ENCODE measurements at regions not wholly inside any gene's neighbourhood (a gene's known extent, or its start where the extent isn't known, plus 50 kb on each side); places are given as distances from the start of the nearest gene placed in this dataset.

- TF ChIP-seq FOXM1 (IDR thresholded peaks at IDR 0.05; ENCODE audit: low read depth) (no peak), FOXM1 (CRISPR knock-in tag; IDR thresholded peaks at IDR 0.05; ENCODE audit: low read depth) (no peak), RAD21 (CRISPR knock-in tag; conservative IDR thresholded peaks at IDR 0.05 in 1 of 2, IDR thresholded peaks at IDR 0.05 in 1 of 2) (peak; percentile 36 to 59; a peak in 3 of 4 replicates)
Measured at GRCh38 chr3:66822186-66823008, 175.7 kb upstream of the KBTBD8 start (continued).

DNA sequence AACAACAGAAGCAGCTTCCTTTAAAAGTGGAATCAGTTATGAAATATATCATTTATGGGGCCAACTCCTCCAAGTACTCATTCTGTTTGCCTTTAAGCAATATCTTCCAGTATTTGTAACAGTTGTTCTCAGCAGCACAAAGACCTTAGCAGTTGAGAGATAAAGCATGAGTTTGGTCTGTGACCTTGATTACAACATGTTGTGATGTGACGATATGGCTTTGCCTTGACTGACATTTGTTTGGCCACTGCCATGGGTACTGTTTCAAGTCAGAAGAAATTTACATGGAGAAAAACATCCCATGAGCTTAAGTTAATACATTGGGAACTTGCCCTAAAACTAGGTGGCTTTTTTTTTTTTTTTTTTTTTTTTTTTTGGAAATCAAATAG lies 175.1 kb upstream of the KBTBD8 start:
- H3K27ac ChIP-seq (ENCODE audit: extremely low read depth, low read depth, low read length) = no peak overlapping the region
- TF ChIP-seq CBFA2T2 (conservative IDR thresholded peaks at IDR 0.05) (no peak), TFAP4 (CRISPR knock-in tag; IDR thresholded peaks at IDR 0.05; ENCODE audit: borderline replicate concordance) (no peak), PYGO2 (tag; IDR thresholded peaks at IDR 0.05) (no peak), ZNF384 (IDR thresholded peaks at IDR 0.05; ENCODE audit: low read depth, low read length) (no peak), TAF9B (IDR thresholded peaks at IDR 0.05; ENCODE audit: partially characterized antibody) (no peak), ZFP1 (CRISPR knock-in tag; IDR thresholded peaks at IDR 0.05) (no peak), MBD1 (CRISPR knock-in tag; IDR thresholded peaks at IDR 0.05) (no peak), NKRF (IDR thresholded peaks at IDR 0.05; ENCODE audit: borderline replicate concordance) (no peak), SMAD3 (CRISPR knock-in tag; conservative IDR thresholded peaks at IDR 0.05) (no peak)
- TF ChIP-seq, protein P1, sequence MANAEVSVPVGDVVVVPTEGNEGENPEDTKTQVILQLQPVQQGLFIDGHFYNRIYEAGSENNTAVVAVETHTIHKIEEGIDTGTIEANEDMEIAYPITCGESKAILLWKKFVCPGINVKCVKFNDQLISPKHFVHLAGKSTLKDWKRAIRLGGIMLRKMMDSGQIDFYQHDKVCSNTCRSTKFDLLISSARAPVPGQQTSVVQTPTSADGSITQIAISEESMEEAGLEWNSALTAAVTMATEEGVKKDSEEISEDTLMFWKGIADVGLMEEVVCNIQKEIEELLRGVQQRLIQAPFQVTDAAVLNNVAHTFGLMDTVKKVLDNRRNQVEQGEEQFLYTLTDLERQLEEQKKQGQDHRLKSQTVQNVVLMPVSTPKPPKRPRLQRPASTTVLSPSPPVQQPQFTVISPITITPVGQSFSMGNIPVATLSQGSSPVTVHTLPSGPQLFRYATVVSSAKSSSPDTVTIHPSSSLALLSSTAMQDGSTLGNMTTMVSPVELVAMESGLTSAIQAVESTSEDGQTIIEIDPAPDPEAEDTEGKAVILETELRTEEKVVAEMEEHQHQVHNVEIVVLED (CRISPR knock-in tag; IDR thresholded peaks at IDR 0.05) = no peak

More for the DNA sequence above, 175.1 kb upstream of the KBTBD8 start:
- H3K4me1 ChIP-seq (replicated peaks in 1 of 2; ENCODE audit: control insufficient read depth in 2 of 2, insufficient read depth in 2 of 2, low read length in 2 of 2) = no peaks in the 10 kb centered on the region
- H3K79me2 ChIP-seq (ENCODE audit: control insufficient read depth, insufficient read depth, low read length) = no peaks in the 10 kb centered on the region
- H2AFZ ChIP-seq (ENCODE audit: low read depth, low read length) = no peak overlapping the region
- H3K9ac ChIP-seq (ENCODE audit: insufficient read depth in 1 of 2, low read depth in 2 of 2, low read length in 2 of 2) = no peak overlapping the region
- BruUV-seq (replicated peaks) = no TSS peak
- FAIRE-seq = no peak
- H4K20me1 ChIP-seq (replicated peaks; ENCODE audit: control insufficient read depth, insufficient read depth, low read length) = no peaks in the 10 kb centered on the region
- no peak overlapping the region for H3K4me2 ChIP-seq (ENCODE audit: insufficient read depth, low read length)
- ChIA-PET POLR2A (interaction anchor here (0.7 kb wide), 1 partner anchor 565 kb away, joined by 4 read pairs; no protein-coding TSS in a partner anchor), CTCF (ENCODE audit: low intra/inter-chr PET ratio) (interaction anchor here (0.6 kb wide), 2 partner anchors 285 to 567 kb away, joined by 3 read pairs; no protein-coding TSS in a partner anchor)
- in situ Hi-C loops (cut with MboI) (loop anchor here (10.0 kb wide), 1 partner anchor 418 kb away; no protein-coding TSS in a partner anchor), intact Hi-C loops (cut with micrococcal nuclease) (loop anchor here (2.0 to 5.0 kb wide), 2 partner anchors 546 to 571 kb away; no protein-coding TSS in a partner anchor)
- no peaks in the 10 kb centered on the region for H3K9me1 ChIP-seq (ENCODE audit: control insufficient read depth, insufficient read depth, low read length)
- no peaks in the 10 kb centered on the region for H3K27me3 ChIP-seq (ENCODE audit: control insufficient read depth in 2 of 2, insufficient read depth in 2 of 2, low read length in 2 of 2)
- no peak overlapping the region for H3K4me3 ChIP-seq
- WGBS (ENCODE audit: insufficient coverage, low coverage, missing lambda C conversion rate) = 0% methylated on average over 1 of the region's 1 CpG
- no peak for ATAC-seq
- no peaks in the 10 kb centered on the region for H3K9me3 ChIP-seq (replicated peaks; ENCODE audit: control insufficient read depth, insufficient read depth, low read depth, low read length)
- H3K36me3 ChIP-seq (ENCODE audit: control insufficient read depth, insufficient read depth, low read length) = no peaks in the 10 kb centered on the region
- no peak for DNase-seq (ENCODE audit: extremely low read depth in 1 of 4, low spot score in 3 of 4)
